PC-9 (cell line): ENCODE measurements at regions not wholly inside any gene's neighbourhood (a gene's known extent, or its start where the extent isn't known, plus 50 kb on each side); places are given as distances from the start of the nearest gene placed in this dataset.

Experiments
- BruUV-seq: library from RNA; stranded (reverse); fragments of 400-500 nt; replicated peaks from 2 replicates; lab custom pipeline; 2021; lab: Mats Ljungman, UMichigan
- CTCF ChIA-PET: fragments of 300-600 bp; sonication (Branson Sonifier 250); formaldehyde crosslinking; loops from one replicate; lab custom pipeline; 2022; ENCODE audit warnings: antibody characterized with exemption; lab: Charles Lee
- POLR2A ChIA-PET: fragments of 300-600 bp; sonication (Branson Sonifier 250); formaldehyde crosslinking; loops from one replicate; lab custom pipeline; 2022; ENCODE audit warnings: antibody characterized with exemption; ENCODE audit not compliant: unreplicated experiment; lab: Charles Lee
- DNase-seq, 2 experiments: peaks; one replicate each; pipeline versions ENCODE4 v3.0.0 to v3.0.0-alpha.2; 2015 to 2022; ENCODE audit warnings: mixed read lengths in 1 of 2
- H2AFZ ChIP-seq: fragments of 200-600 bp; sonication (generic); 2 replicates; pipeline ENCODE4 v1.8.1; 2017; ENCODE audit warnings: antibody characterized with exemption
- H3F3A ChIP-seq: fragments of 200-600 bp; sonication (generic); 2 replicates; pipeline ENCODE4 v1.8.1; 2017; ENCODE audit warnings: antibody characterized with exemption, mild to moderate bottlenecking, low read depth; ENCODE audit not compliant: insufficient read depth
- H3K27ac ChIP-seq: fragments of 200-600 bp; sonication (generic); 2 replicates; pipeline ENCODE4 v1.6.1; 2016; ENCODE audit warnings: mixed run types
- H3K27me3 ChIP-seq: fragments of 200-600 bp; sonication (generic); 2 replicates; pipeline ENCODE4 v1.6.1; 2016; ENCODE audit warnings: low read depth, mixed run types; ENCODE audit not compliant: insufficient read depth
- H3K36me3 ChIP-seq: fragments of 200-600 bp; sonication (generic); 2 replicates; pipeline ENCODE4 v1.6.1; 2016; ENCODE audit warnings: low read depth, mixed run types
- H3K4me1 ChIP-seq: fragments of 200-600 bp; sonication (generic); replicated peaks from 2 replicates; pipeline ENCODE4 v1.6.1; 2016; ENCODE audit warnings: mixed run types; ENCODE audit not compliant: insufficient read depth
- H3K4me2 ChIP-seq: fragments of 200-600 bp; sonication (generic); 2 replicates; pipeline ENCODE4 v1.6.1; 2017; ENCODE audit warnings: mixed run types
- H3K4me3 ChIP-seq: fragments of 200-600 bp; sonication (generic); 2 replicates; pipeline ENCODE4 v1.6.1; 2016; ENCODE audit warnings: mixed run types
- H3K79me2 ChIP-seq: fragments of 200-600 bp; sonication (generic); 2 replicates; pipeline ENCODE4 v1.6.1; 2017; ENCODE audit warnings: low read depth, mixed run types
- H3K9me2 ChIP-seq: fragments of 200-600 bp; sonication (generic); 2 replicates; pipeline ENCODE4 v1.8.1; 2017; ENCODE audit warnings: mild to moderate bottlenecking; ENCODE audit not compliant: insufficient read depth
- H3K9me3 ChIP-seq: fragments of 200-600 bp; sonication (generic); 2 replicates; pipeline ENCODE4 v1.8.1; 2016; ENCODE audit warnings: low read depth; ENCODE audit not compliant: insufficient read depth
- H4K20me1 ChIP-seq: fragments of 200-600 bp; sonication (generic); 2 replicates; pipeline ENCODE4 v1.8.1; 2017; ENCODE audit not compliant: insufficient read depth
- EZH2 ChIP-seq: fragments of 200-600 bp; sonication (generic); IDR thresholded peaks from 2 replicates; pipeline ENCODE4 v1.8.0; 2017; ENCODE audit warnings: antibody characterized with exemption, low read depth
- intact Hi-C: fragments of 100-400 bp; cut with micrococcal nuclease; formaldehyde crosslinking; loops from one replicate; pipeline ENCODE4 v1.10.0; 2022; ENCODE audit not compliant: unreplicated experiment
- TF ChIP-seq, protein P1 (sequence below): fragments of 200-600 bp; sonication (generic); conservative IDR thresholded peaks from 2 replicates; pipeline ENCODE4 v1.6.1; 2017; ENCODE audit warnings: mixed run types, antibody characterized with exemption, mild to moderate bottlenecking, moderate library complexity

DNA sequence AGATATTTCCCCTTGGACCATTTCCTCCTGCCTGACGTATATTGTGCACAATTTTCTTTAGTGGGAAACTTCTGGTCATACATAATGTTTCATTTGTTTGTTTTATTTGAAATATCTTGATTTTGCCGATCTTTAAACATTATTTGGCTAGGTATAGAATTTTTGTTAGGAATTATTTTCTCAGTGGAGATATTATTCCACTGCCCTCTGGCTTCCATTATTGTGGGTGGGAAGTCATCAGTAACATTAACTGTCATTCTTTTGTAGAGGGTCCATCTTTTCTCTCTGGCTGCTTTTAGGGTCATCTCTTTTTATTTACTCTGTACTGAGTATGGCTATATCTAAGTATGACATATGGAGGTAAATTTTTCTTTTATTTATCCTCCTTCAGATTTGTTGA lies 135.5 kb upstream of the LIPC start:
- no TSS peak for BruUV-seq

GRCh38 chr15:58297639-58298038 lies 134.2 kb upstream of the LIPC start:
- peaks cover 18% of the 10 kb centered on the region for H3K4me1 ChIP-seq
- peaks cover 6% of the 10 kb centered on the region; the same call in 1 of the 2 replicates for H3F3A ChIP-seq
- peaks cover 7% of the 10 kb centered on the region for H3K9me3 ChIP-seq
- TF ChIP-seq, protein P1, sequence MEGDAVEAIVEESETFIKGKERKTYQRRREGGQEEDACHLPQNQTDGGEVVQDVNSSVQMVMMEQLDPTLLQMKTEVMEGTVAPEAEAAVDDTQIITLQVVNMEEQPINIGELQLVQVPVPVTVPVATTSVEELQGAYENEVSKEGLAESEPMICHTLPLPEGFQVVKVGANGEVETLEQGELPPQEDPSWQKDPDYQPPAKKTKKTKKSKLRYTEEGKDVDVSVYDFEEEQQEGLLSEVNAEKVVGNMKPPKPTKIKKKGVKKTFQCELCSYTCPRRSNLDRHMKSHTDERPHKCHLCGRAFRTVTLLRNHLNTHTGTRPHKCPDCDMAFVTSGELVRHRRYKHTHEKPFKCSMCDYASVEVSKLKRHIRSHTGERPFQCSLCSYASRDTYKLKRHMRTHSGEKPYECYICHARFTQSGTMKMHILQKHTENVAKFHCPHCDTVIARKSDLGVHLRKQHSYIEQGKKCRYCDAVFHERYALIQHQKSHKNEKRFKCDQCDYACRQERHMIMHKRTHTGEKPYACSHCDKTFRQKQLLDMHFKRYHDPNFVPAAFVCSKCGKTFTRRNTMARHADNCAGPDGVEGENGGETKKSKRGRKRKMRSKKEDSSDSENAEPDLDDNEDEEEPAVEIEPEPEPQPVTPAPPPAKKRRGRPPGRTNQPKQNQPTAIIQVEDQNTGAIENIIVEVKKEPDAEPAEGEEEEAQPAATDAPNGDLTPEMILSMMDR: no peak
- TF ChIP-seq EZH2: no peak
- ChIA-PET POLR2A (interaction anchor here (0.6 kb wide), 1 partner anchor 49 kb away, joined by 8 read pairs; no protein-coding TSS in a partner anchor), CTCF (no interaction called here)
- H3K79me2 ChIP-seq: no peaks in the 10 kb centered on the region
- intact Hi-C loops: no loop called here
- no peak overlapping the region for H3K4me3 ChIP-seq
- no peak overlapping the region for H3K4me2 ChIP-seq
- no peaks in the 10 kb centered on the region for H3K9me2 ChIP-seq
- no peak for DNase-seq
- no TSS peak for BruUV-seq
- no peak overlapping the region for H3K27ac ChIP-seq
- H2AFZ ChIP-seq: no peak overlapping the region
- H3K36me3 ChIP-seq: no peaks in the 10 kb centered on the region
- H4K20me1 ChIP-seq: no peaks in the 10 kb centered on the region
- no peaks in the 10 kb centered on the region for H3K27me3 ChIP-seq

More for the DNA sequence above, 135.5 kb upstream of the LIPC start:
- no peak overlapping the region for H3K27ac ChIP-seq
- intact Hi-C loops: no loop called here
- no peak overlapping the region for H3K4me2 ChIP-seq
- POLR2A ChIA-PET: no interaction called here
- no peaks in the 10 kb centered on the region for H3K79me2 ChIP-seq
- H4K20me1 ChIP-seq: no peaks in the 10 kb centered on the region
- H3F3A ChIP-seq: peaks cover 6% of the 10 kb centered on the region; the same call in 1 of the 2 replicates
- H3K9me3 ChIP-seq: peaks cover 7% of the 10 kb centered on the region
- H3K36me3 ChIP-seq: no peaks in the 10 kb centered on the region
- peaks cover 18% of the 10 kb centered on the region for H3K4me1 ChIP-seq
- H2AFZ ChIP-seq: no peak overlapping the region
- H3K9me2 ChIP-seq: no peaks in the 10 kb centered on the region
- no peak for DNase-seq
- no peak overlapping the region for H3K4me3 ChIP-seq
- CTCF ChIA-PET: no interaction called here
- TF ChIP-seq, protein P1: no peak
- no peak for TF ChIP-seq EZH2
- H3K27me3 ChIP-seq: no peaks in the 10 kb centered on the region

DNA sequence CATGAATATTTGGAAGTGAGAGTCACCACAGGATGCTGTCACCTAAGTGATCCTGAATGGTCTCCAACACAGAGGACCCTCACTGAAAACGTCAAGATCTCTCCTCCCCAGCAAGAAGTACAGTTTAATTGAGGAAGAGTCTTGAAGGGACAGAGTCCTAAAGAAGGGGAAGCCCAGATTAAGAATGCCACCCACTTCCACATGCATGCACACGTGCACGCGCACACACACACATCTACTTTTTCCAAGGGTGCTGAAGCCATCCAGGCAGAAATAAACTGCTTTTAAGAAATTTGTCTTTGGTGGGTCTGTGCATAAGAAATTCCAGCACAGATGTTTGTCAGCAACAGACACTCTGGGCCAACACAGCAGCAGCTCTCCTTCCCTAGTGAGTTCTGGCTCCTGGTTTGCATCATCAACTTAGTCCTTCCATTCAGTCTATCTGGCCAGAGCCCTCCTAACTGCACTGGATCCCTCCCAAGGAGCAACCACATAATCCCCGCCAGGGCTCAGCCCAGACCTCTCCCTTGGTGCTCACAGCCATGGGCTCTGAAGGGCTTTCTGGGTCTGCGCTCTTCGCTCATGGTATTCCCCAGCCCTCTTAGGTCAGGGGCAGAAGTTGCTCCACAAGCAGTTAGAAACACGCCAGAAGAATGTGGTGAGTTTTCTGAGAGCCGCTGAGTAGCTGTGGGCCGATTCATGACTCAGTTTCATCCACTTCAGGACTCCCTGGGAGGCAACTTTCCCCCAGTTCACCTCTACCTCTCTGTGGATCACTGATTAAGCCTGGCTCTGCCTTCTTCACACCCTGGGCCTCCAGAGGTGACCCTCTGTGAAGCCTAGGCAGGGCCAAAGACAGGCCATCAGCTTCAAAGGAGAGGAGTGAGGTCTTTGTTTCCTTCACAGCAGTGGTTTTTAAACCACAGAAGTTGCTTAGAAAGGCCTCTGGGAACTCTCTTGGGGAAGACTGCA lies 132.6 kb upstream of the LIPC start:
- TF ChIP-seq, protein P1: no peak
- no peak for TF ChIP-seq EZH2
- Histone ChIP-seq H3K4me1 (peaks cover 8% of the 10 kb centered on the region), H3K79me2 (no peaks in the 10 kb centered on the region), H3K36me3 (no peaks in the 10 kb centered on the region), H3K27ac (no peak overlapping the region), H3F3A (peaks cover 6% of the 10 kb centered on the region; the same call in 1 of the 2 replicates), H3K4me2 (no peak overlapping the region), H3K9me3 (peaks cover 7% of the 10 kb centered on the region), H3K27me3 (no peaks in the 10 kb centered on the region), H3K4me3 (no peak overlapping the region), H2AFZ (no peak overlapping the region), H3K9me2 (no peaks in the 10 kb centered on the region), H4K20me1 (no peaks in the 10 kb centered on the region)
- no peak for DNase-seq
- BruUV-seq: no TSS peak
- CTCF ChIA-PET: no interaction called here
- POLR2A ChIA-PET: no interaction called here
- intact Hi-C loops: no loop called here
